ENCODE measurements at regions not wholly inside any gene's neighbourhood (a gene's known extent, or its start where the extent isn't known, plus 50 kb on each side); places are given as distances from the start of the nearest gene placed in this dataset.

DNA sequence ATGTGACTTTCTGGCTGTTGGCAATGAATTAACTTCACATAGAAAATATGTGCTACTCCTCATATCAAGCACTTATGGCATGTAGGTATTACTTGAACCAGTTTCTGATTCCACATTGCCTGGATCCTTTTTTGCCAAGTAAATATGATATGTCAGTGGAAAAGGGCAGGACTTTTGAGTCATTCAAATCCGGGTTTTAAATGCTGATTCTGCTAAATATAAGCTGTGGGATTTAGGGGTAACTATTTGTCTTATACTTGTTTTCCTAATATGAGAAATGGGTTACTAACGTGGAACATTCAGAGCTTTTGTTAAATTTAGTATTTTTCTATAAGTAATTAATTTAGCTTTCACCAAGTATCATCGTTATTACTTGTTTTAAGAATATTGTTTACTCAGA lies 108.0 kb upstream of the HGF start:
- Mint-ChIP-seq H3K4me1 (no peaks in the 10 kb centered on the region), H3K27ac (no peak overlapping the region), H3K36me3 (ENCODE audit: low read depth) (no peaks in the 10 kb centered on the region), H3K9me3 (peaks cover 2% of the 10 kb centered on the region), H3K27me3 (no peaks in the 10 kb centered on the region), H3K4me3 (no peak overlapping the region)
- ChIA-PET CTCF (no interaction called here), POLR2A (no interaction called here)
- ATAC-seq (ENCODE audit: low read depth) (no peak), DNase-seq (no peak)
- intact Hi-C loops (cut with micrococcal nuclease) = no loop called here
- TF ChIP-seq CTCF (IDR thresholded peaks at IDR 0.05) = no peak

GRCh38 chr7:81873559-81873958 lies 103.7 kb upstream of the HGF start:
- H3K27ac Mint-ChIP-seq = no peak overlapping the region
- H3K4me3 Mint-ChIP-seq = no peak overlapping the region
- H3K9me3 Mint-ChIP-seq = peaks cover 2% of the 10 kb centered on the region
- intact Hi-C loops (cut with micrococcal nuclease) = no loop called here
- no peaks in the 10 kb centered on the region for H3K27me3 Mint-ChIP-seq
- POLR2A ChIA-PET = no interaction called here
- TF ChIP-seq CTCF (IDR thresholded peaks at IDR 0.05) = no peak
- CTCF ChIA-PET = no interaction called here
- ATAC-seq (ENCODE audit: low read depth) = no peak
- DNase-seq = no peak
- H3K4me1 Mint-ChIP-seq = no peaks in the 10 kb centered on the region
- no peaks in the 10 kb centered on the region for H3K36me3 Mint-ChIP-seq (ENCODE audit: low read depth)

GRCh38 chr7:81871606-81872265 lies 101.9 kb upstream of the HGF start:
- ATAC-seq (ENCODE audit: low read depth) (no peak), DNase-seq (no peak)
- no peak overlapping the region for H3K4me3 Mint-ChIP-seq
- no peak overlapping the region for H3K27ac Mint-ChIP-seq
- no peaks in the 10 kb centered on the region for H3K27me3 Mint-ChIP-seq
- no peak for TF ChIP-seq CTCF (IDR thresholded peaks at IDR 0.05)
- CTCF ChIA-PET = no interaction called here
- no peaks in the 10 kb centered on the region for H3K36me3 Mint-ChIP-seq (ENCODE audit: low read depth)
- no peaks in the 10 kb centered on the region for H3K4me1 Mint-ChIP-seq
- peaks cover 2% of the 10 kb centered on the region for H3K9me3 Mint-ChIP-seq
- POLR2A ChIA-PET = no interaction called here
- intact Hi-C loops (cut with micrococcal nuclease) = no loop called here

DNA sequence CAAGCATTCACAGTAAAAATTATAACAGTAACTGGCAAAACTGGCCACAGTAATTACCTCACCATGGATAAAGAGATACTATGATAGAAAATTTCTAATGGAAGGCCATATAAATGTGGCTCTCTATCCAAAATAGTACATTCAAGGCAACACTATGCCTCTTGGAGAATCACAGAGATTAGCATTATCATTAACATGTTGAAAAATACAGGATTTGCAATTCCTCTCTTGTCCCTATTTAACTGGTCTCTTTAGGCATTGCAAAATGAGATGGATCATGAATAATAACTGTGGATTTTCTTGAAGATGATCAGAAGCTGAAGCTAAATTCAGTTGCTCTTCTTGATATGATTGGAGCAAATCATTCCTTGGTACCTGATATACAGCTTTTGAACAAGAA lies 100.8 kb upstream of the HGF start:
- no peak for DNase-seq
- TF ChIP-seq CTCF (IDR thresholded peaks at IDR 0.05) = no peak
- Mint-ChIP-seq H3K27ac (no peak overlapping the region), H3K4me3 (no peak overlapping the region), H3K36me3 (ENCODE audit: low read depth) (no peaks in the 10 kb centered on the region), H3K4me1 (no peaks in the 10 kb centered on the region), H3K27me3 (no peaks in the 10 kb centered on the region), H3K9me3 (peaks cover 2% of the 10 kb centered on the region)
- intact Hi-C loops (cut with micrococcal nuclease) = no loop called here
- ATAC-seq (ENCODE audit: low read depth) = no peak
- ChIA-PET CTCF (no interaction called here), POLR2A (no interaction called here)

GRCh38 chr7:81869670-81870069 lies 99.8 kb upstream of the HGF start:
- POLR2A ChIA-PET = no interaction called here
- CTCF ChIA-PET = no interaction called here
- Mint-ChIP-seq H3K4me3 (no peak overlapping the region), H3K27me3 (no peaks in the 10 kb centered on the region), H3K36me3 (ENCODE audit: low read depth) (no peaks in the 10 kb centered on the region), H3K27ac (no peak overlapping the region), H3K4me1 (no peaks in the 10 kb centered on the region), H3K9me3 (peaks cover 2% of the 10 kb centered on the region)
- DNase-seq = no peak
- intact Hi-C loops (cut with micrococcal nuclease) = no loop called here
- no peak for ATAC-seq (ENCODE audit: low read depth)
- no peak for TF ChIP-seq CTCF (IDR thresholded peaks at IDR 0.05)

Data from activated B cell treated with CpG ODN at 0.5 μM for 24 hours (primary cell).